Motor neuron (in vitro differentiated cells): ENCODE measurements at regions not wholly inside any gene's neighbourhood (a gene's known extent, or its start where the extent isn't known, plus 50 kb on each side); places are given as distances from the start of the nearest gene placed in this dataset.
"Not testable (repeated sequence)": the region's sequence is repeated elsewhere in the genome, so short reads cannot be mapped to it uniquely, and the experiment has no call there.

Experiments
- ATAC-seq, 8 experiments: fragments of 200-7000 bp; cut with Tn5 transposase; replicated peaks in 6 of 8; 2 replicates each; pipeline ENCODE4 v1.8.0; 2021; ENCODE audit warnings: mild to moderate bottlenecking in 8 of 8, moderate library complexity in 8 of 8
- H3K27ac ChIP-seq, 2 donors: fragments of 250-450 bp; sonication (Bioruptor Pico); 2 replicates each; pipeline ENCODE4 v1.9.0; 2021; ENCODE audit warnings: antibody characterized with exemption in 2 of 2, mild to moderate bottlenecking in 2 of 2, moderate library complexity in 1 of 2
- H3K4me1 ChIP-seq, 2 donors: fragments of 250-450 bp; sonication (Bioruptor Pico); replicated peaks in 1 of 2; 2 replicates each; pipeline ENCODE4 v1.6.1; 2021; ENCODE audit warnings: antibody characterized with exemption in 2 of 2, mild to moderate bottlenecking in 2 of 2, moderate library complexity in 1 of 2
- H3K4me3 ChIP-seq, 5 donors: fragments of 250-450 bp; sonication (Bioruptor Pico); 2 replicates each; pipeline ENCODE4 v1.9.0; 2021; ENCODE audit warnings: antibody characterized with exemption in 5 of 5, mild to moderate bottlenecking in 5 of 5, moderate library complexity in 4 of 5
- WGBS, 10 experiments: fragments of 450-650 bp; shearing (Covaris generic); methylation state at CpG; one replicate each; pipeline ENCODE4 v1.0.0; 2022; 5-methylcytosine and 5-hydroxymethylcytosine counted together
- in situ Hi-C, 9 experiments: fragments of 400-800 bp; cut with MboI; loops; one replicate each; pipeline ENCODE4 v1.15.0; 2021; ENCODE audit warnings: low sequenced_read_pairs in 9 of 9, low pct_unique_long_range_greater_than_20kb in 2 of 9; ENCODE audit not compliant: unreplicated experiment in 9 of 9

GRCh38 chr5:53792338-53792737, 231.9 kb downstream of the NDUFS4 start:
- no peak overlapping the region for H3K4me3 ChIP-seq
- in situ Hi-C loops: no loop called here
- H3K27ac ChIP-seq: no peak overlapping the region
- WGBS, 10 experiments: 80 to 100% (median 98%) methylated on average over 1 to 2 of the region's 2 CpGs; no CpG with 5 or more reads in 4 of the 10 experiments
- no peak for ATAC-seq
- no peaks in the 10 kb centered on the region for H3K4me1 ChIP-seq

DNA sequence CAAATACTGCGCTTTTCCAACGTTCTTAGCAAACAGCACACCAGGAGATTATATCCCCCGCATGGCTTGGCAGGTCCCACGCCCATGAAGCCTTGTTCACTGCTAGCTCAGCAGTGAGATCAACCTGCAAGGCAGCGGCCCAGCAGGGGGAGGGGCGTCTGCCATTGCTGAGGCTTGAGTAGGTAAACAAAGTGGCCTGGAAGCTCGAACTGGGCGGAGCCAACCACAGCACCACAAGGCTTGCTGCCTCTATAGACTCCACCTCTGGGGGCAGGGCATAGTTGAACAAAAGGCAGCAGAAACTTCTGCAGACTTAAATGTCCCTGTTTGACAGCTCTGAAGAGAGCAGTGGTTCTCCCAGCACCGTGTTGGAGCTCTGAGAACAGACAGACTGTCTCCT, 239.2 kb downstream of the NDUFS4 start:
- H3K27ac ChIP-seq, ATAC-seq, in situ Hi-C loops, H3K4me3 ChIP-seq, H3K4me1 ChIP-seq: not testable (repeated sequence)
- 53 to 100% (median 82%) methylated on average over 1 to 4 of the region's 9 CpGs; no CpG with 5 or more reads in 2 of the 10 experiments for WGBS, 10 experiments

GRCh38 chr5:53808392-53808791, 248.0 kb downstream of the NDUFS4 start:
- H3K4me3 ChIP-seq, ATAC-seq: not testable (repeated sequence)
- WGBS, 10 experiments: 37 to 100% (median 89%) methylated on average over 1 to 4 of the region's 4 CpGs; no CpG with 5 or more reads in 4 of the 10 experiments

GRCh38 chr5:53814819-53815218, 254.4 kb downstream of the NDUFS4 start:
- in situ Hi-C loops: no loop called here

More at GRCh38 chr5:53808392-53808791, 248.0 kb downstream of the NDUFS4 start:
- H3K27ac ChIP-seq, in situ Hi-C loops, H3K4me1 ChIP-seq: not testable (repeated sequence)

GRCh38 chr5:53815471-53815870, 255.0 kb downstream of the NDUFS4 start:
- H3K4me3 ChIP-seq: no peak overlapping the region
- H3K27ac ChIP-seq: no peak overlapping the region
- 35 to 100% (median 77%) methylated on average over 1 to 2 of the region's 2 CpGs; no CpG with 5 or more reads in 4 of the 10 experiments for WGBS, 10 experiments
- H3K4me1 ChIP-seq: no peaks in the 10 kb centered on the region
- in situ Hi-C loops: no loop called here
- no peak for ATAC-seq

More at GRCh38 chr5:53814819-53815218, 254.4 kb downstream of the NDUFS4 start:
- Histone ChIP-seq H3K4me3 (no peak overlapping the region), H3K4me1 (no peaks in the 10 kb centered on the region), H3K27ac (no peak overlapping the region)
- no peak for ATAC-seq
- 25 to 94% (median 64%) methylated on average over 1 to 2 of the region's 2 CpGs for WGBS, 10 experiments

DNA sequence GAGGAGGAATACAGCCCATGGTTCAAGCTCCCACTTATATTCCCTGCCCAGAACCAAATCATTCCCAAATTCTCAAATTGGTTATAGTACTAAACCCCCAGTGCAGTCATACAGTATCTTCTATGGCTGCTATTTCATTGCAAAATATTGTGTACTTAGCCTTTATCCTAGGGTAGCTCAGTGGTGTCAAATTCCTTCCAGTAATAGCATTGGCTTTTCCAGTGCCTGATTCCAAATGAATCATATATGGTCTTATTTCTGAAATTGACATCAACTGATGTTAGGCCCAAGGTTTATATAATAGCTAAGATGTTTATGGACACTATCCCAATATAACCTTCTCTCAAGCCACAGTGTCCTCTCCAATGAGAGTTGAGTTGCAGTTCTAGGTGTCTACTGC, 256.7 kb downstream of the NDUFS4 start:
- no peak for ATAC-seq
- no peak overlapping the region for H3K27ac ChIP-seq
- H3K4me1 ChIP-seq: no peaks in the 10 kb centered on the region
- in situ Hi-C loops: no loop called here
- no peak overlapping the region for H3K4me3 ChIP-seq

DNA sequence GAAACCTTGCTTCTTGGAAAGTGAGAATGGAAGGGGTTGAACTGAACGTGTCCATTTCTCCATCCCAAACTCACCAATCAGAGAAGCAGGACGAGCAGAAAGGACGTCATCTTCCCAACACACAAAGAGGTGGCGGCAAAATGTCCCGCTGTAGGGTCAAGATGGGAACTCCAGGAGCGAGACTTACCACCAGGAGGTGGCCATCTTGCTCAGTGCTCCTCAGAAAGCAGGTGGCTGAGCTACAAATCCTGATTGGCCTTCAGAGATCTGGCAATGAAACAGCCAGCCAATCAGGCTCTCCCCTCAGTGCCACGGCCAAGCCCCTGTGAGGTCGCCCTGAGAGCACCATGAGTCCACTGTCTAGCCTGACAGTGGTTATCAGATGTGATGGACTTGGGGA, 259.0 kb downstream of the NDUFS4 start:
- Histone ChIP-seq H3K4me1 (no peaks in the 10 kb centered on the region), H3K27ac (no peak overlapping the region), H3K4me3 (no peak overlapping the region)
- no peak for ATAC-seq
- in situ Hi-C loops: no loop called here
- 58 to 94% (median 80%) methylated on average over 1 to 7 of the region's 8 CpGs; no CpG with 5 or more reads in 3 of the 10 experiments for WGBS, 10 experiments

DNA sequence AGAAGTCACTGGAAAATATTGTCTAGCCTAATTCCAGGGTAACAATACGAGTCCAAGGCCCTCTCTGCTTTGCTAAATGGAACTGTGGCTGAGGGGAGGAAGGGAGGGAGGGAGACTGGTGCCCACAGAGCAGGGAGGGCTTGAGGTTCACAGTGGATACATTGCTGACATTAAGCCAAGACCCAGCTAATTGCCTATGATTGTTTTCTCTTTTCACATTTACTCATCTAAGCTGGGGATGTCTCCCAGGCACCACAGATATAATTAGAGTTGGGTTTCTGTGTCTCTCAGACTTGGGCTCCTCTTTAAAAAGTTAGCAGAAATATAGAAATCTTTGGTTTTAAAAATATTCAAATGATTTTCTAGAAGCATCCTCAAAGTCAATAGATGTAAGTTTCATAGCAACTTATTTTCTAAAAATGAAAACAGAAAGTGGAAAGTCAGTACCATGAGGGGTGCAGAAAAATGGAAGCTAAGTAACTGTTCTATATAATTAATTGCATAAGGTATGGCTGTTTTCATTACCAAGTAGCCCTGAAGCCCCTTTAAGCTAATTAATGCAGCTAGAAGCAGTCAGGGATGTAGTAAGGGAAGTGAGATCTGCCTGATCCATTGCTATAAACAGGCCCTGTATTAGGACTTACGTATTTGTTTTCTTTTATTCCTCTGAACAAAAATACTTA, 259.8 kb downstream of the NDUFS4 start:
- in situ Hi-C loops: no loop called here
- H3K27ac ChIP-seq: no peak overlapping the region
- WGBS, 10 experiments: 40 to 93% (median 75%) methylated on average over 1 to 2 of the region's 2 CpGs; no CpG with 5 or more reads in 3 of the 10 experiments
- H3K4me1 ChIP-seq: no peaks in the 10 kb centered on the region
- no peak overlapping the region for H3K4me3 ChIP-seq
- ATAC-seq: peak in 1 of 8 experiments; percentile 7

DNA sequence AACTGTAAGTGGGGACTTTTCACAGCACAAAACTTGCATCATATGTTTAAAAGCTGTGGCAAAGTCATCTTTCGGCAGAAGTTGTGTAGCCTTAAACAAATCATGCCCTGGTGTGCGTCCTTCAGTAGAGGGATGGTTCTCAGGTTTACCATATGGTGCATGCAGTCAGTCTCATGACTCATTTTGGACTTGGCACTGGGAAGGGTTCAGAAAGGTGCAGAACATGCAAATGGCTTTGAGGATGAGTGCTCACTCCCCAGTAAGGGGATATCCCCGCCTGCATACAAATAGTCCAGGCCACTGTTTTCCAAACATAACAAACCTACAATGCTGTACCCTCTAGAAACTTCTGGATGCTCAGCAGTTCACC, 260.3 kb downstream of the NDUFS4 start:
- peak in 3 of 8 experiments; percentile 34 to 98 (median 95) for ATAC-seq
- H3K4me1 ChIP-seq: no peaks in the 10 kb centered on the region
- no peak overlapping the region for H3K4me3 ChIP-seq
- in situ Hi-C loops: no loop called here
- H3K27ac ChIP-seq: no peak overlapping the region
- WGBS, 10 experiments: 17 to 100% (median 93%) methylated on average over 1 to 3 of the region's 3 CpGs; no CpG with 5 or more reads in 1 of the 10 experiments

DNA sequence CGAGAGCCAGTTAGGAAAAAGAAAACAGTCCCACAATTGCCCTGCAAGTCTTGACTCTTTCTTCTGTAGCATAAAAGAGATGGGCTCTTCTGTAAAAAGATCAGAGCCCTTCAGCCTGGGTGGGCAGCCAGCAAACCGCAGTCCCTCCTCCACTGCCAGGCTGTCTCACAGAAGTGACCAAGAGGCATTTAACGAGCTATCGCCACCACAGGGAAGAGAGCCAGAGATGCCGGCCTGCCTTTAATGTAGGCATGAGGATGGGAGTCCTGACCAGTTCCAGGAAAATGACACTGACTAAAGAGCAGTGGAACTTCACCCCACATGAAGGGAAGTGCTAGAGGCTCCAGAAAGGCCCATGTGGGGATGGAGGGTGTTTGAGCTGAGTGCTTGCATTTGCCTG, 264.6 kb downstream of the NDUFS4 start:
- ATAC-seq: peak in 1 of 8 experiments; percentile 9
- Histone ChIP-seq H3K4me1 (no peaks in the 10 kb centered on the region), H3K4me3 (no peak overlapping the region), H3K27ac (no peak overlapping the region)
- 86 to 100% (median 87%) methylated on average over 1 to 4 of the region's 5 CpGs; no CpG with 5 or more reads in 7 of the 10 experiments for WGBS, 10 experiments
- in situ Hi-C loops: no loop called here

GRCh38 chr5:53825926-53826325, 265.5 kb downstream of the NDUFS4 start:
- Histone ChIP-seq H3K4me3 (no peak overlapping the region), H3K27ac (no peak overlapping the region), H3K4me1 (no peaks in the 10 kb centered on the region)
- 71 to 100% (median 94%) methylated on average over 1 to 2 of the region's 2 CpGs; no CpG with 5 or more reads in 1 of the 10 experiments for WGBS, 10 experiments
- in situ Hi-C loops: no loop called here
- peak in 1 of 8 experiments; percentile 25 for ATAC-seq

GRCh38 chr5:53826504-53826903, 266.1 kb downstream of the NDUFS4 start:
- WGBS, 10 experiments: 60 to 100% (median 96%) methylated on average over 1 to 4 of the region's 7 CpGs; no CpG with 5 or more reads in 3 of the 10 experiments
- Histone ChIP-seq H3K27ac (no peak overlapping the region), H3K4me1 (no peaks in the 10 kb centered on the region), H3K4me3 (no peak overlapping the region)
- in situ Hi-C loops: no loop called here
- ATAC-seq: peak in 2 of 8 experiments; percentile 38 to 73

DNA sequence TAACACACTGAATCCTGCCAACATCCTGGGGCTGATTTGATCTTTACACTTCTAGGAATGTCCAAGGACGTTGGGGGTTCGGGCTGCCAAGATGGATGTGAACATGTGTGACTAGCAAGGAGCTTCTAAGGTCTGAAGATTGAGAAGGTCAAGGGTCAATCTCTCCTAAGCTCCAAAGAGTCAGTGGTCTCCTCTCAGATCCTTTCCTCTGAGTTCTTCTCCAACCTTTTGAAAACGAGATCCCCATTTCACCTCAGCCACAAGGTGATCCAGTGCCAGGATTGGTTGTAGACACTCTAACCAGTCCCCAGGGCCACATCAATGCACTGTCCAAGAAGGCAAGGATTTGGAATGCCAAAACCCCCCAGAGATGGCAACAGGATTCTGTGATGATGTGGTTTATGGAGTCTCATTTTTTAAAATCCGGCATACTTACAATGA, 266.8 kb downstream of the NDUFS4 start:
- Histone ChIP-seq H3K4me1 (no peaks in the 10 kb centered on the region), H3K4me3 (no peak overlapping the region), H3K27ac (no peak overlapping the region)
- ATAC-seq: no peak
- WGBS, 10 experiments: 10 to 100% (median 93%) methylated on average over 1 to 3 of the region's 4 CpGs; no CpG with 5 or more reads in 3 of the 10 experiments
- in situ Hi-C loops: no loop called here

DNA sequence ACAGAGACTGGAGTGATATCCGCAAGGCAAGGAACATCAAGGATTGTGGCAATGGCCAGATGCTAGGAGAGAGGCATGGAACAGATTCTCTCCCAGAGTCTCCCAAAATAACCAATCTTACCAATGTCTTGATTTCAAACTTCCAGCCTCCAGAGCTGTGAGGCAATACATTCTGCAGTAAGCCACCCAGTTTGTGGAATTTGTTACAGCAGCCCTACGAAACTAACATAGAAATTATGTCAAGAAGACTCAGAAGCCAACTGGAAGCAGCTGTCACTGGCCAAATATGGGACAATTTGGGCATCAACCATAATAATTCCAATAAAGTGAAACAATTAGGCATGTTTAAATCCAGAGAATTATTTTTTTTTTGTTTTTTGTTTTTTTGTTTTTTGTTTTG, 271.1 kb downstream of the NDUFS4 start:
- no peak for ATAC-seq
- Histone ChIP-seq H3K4me3 (no peak overlapping the region), H3K27ac (no peak overlapping the region), H3K4me1 (no peaks in the 10 kb centered on the region)
- in situ Hi-C loops: no loop called here
- WGBS, 10 experiments: 60 to 100% (median 93%) methylated on average over 1 to 2 of the region's 2 CpGs; no CpG with 5 or more reads in 1 of the 10 experiments
